Activated T-helper 2 cell treated with anti-CD3 and anti-CD28 coated beads, Interferon-gamma antibody, Interleukin-2, Interleukin-4, amounts not matched to agents 10 μg/mL and 5 μg/mL and 100 μg/mL, durations not matched to agents 14 hours and 24 hours and 36 hours (primary cell): ENCODE measurements at regions not wholly inside any gene's neighbourhood (a gene's known extent, or its start where the extent isn't known, plus 50 kb on each side); places are given as distances from the start of the nearest gene placed in this dataset.

Experiments
- DNase-seq: peaks from one replicate; pipeline ENCODE4 v3.0.0; 2021; ENCODE audit warnings: low spot score
- H3K27ac Mint-ChIP-seq: one replicate; pipeline ENCODE4 v1.8.0; 2021; ENCODE audit warnings: mixed read lengths
- H3K27me3 Mint-ChIP-seq: one replicate; pipeline ENCODE4 v1.8.0; 2021; ENCODE audit warnings: low read depth, mixed read lengths
- H3K36me3 Mint-ChIP-seq: one replicate; pipeline ENCODE4 v1.8.0; 2021; ENCODE audit warnings: low read depth, mixed read lengths
- H3K4me1 Mint-ChIP-seq: one replicate; pipeline ENCODE4 v1.8.0; 2021; ENCODE audit warnings: low read depth, mixed read lengths
- H3K4me3 Mint-ChIP-seq: one replicate; pipeline ENCODE4 v1.8.0; 2021; ENCODE audit warnings: low read depth, mild to moderate bottlenecking, moderate library complexity, mixed read lengths
- H3K9me3 Mint-ChIP-seq: one replicate; pipeline ENCODE4 v1.8.0; 2021; ENCODE audit warnings: mixed read lengths
- intact Hi-C: fragments of 100-400 bp; cut with micrococcal nuclease; formaldehyde crosslinking; loops from one replicate; pipeline ENCODE4 v1.15.1; 2023

DNA sequence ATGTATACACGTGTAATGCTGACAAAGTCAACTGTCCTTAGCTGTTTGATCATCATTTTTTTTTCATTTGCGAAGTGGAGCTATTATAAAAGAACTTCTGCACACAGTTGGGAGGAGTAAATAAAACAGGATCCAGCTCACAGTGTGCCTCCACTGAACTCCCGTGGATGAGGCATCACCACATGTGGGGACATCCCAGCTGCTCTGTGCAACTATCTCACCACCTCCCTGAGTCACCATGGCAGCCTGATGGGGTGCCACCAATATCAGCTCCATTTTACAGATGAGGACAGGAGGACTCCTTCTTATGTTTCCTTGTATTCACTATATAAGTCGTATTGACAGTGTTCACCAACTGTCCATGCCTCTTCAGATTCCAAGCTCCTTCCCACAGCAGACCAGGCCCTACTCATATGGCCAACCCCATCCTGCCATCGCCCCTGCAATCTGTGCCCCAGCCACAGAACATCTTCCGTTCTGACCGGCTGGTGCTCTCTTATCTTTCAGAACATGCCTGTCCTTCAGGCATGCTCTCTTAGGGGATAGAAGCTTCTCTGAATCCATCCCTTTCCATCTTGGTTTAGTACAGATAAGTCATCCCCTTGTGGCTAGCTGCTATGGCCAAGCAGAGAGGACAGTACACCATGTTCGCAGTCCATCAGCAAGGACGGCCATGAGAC is 288.1 kb downstream of the RNF144A start:
- intact Hi-C loops, result loop anchor here (10.0 kb wide), 2 partner anchors 220 to 1340 kb away; no protein-coding TSS in a partner anchor
- Mint-ChIP-seq H3K9me3 (no peaks in the 10 kb centered on the region), H3K27me3 (no peaks in the 10 kb centered on the region), H3K4me3 (no peak overlapping the region), H3K27ac (no peak overlapping the region), H3K36me3 (no peaks in the 10 kb centered on the region), H3K4me1 (peaks cover 7% of the 10 kb centered on the region)
- DNase-seq, result no peak

DNA sequence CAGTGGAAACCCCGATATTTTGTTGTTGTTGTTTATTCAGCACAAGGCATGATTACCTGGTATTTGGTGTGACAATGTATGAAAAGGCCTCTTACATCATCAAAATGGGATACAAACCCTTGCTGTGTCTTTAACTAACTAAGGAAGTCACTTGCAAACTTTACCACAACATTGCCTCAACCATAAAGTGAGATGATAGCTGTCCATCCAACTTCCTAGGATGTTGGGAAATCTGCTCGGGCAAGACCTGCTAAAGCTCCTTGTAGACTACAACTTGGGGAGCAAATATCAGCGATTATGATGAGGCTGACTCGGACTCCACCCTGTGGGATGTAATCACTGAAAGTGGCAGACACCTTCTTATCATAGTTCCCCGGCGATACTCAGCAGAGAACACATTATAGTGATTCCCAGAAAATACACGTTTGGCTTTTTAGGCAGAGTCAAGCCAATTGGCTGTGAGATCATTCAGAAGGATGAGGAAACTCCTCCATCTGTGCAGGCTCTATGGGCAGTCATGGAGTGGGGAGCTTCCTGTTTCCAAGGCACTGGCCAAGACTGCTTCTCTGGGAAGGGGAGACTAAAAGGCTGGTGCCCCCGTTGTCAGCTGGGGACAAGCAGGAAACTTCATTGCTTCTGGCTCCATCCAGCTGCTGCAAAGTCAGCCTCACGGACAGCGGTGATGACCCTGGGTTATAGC is 289.0 kb downstream of the RNF144A start:
- H3K4me1 Mint-ChIP-seq, result peaks cover 7% of the 10 kb centered on the region
- intact Hi-C loops, result loop anchor here (10.0 kb wide), 2 partner anchors 219 to 1339 kb away; no protein-coding TSS in a partner anchor
- DNase-seq, result no peak
- H3K4me3 Mint-ChIP-seq, result no peak overlapping the region
- H3K9me3 Mint-ChIP-seq, result no peaks in the 10 kb centered on the region
- no peak overlapping the region for H3K27ac Mint-ChIP-seq
- H3K27me3 Mint-ChIP-seq, result no peaks in the 10 kb centered on the region
- no peaks in the 10 kb centered on the region for H3K36me3 Mint-ChIP-seq

DNA sequence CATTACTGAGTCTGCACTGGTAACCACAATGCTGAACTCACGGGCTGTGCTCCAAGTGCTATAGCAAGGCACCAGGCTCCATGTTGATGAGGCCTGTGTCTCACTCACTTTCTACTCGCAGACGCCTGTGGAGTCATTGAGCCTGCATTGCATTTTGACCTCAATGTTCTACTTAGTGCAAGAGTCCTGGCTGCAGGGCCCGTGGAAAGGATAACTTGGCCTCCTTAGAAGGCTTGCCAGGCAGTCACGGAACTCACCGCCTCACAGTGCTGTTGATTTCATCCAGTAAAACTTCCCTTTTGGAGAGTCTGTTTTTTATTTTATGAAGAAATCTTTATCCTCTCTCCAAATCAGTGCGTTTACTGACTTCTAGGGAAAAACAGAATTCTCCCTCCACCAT is 290.4 kb downstream of the RNF144A start:
- intact Hi-C loops, result loop anchor here (10.0 kb wide), 2 partner anchors 217 to 1337 kb away; no protein-coding TSS in a partner anchor
- no peak for DNase-seq
- Mint-ChIP-seq H3K27me3 (no peaks in the 10 kb centered on the region), H3K9me3 (no peaks in the 10 kb centered on the region), H3K4me3 (no peak overlapping the region), H3K36me3 (no peaks in the 10 kb centered on the region), H3K4me1 (peaks cover 7% of the 10 kb centered on the region), H3K27ac (no peak overlapping the region)

DNA sequence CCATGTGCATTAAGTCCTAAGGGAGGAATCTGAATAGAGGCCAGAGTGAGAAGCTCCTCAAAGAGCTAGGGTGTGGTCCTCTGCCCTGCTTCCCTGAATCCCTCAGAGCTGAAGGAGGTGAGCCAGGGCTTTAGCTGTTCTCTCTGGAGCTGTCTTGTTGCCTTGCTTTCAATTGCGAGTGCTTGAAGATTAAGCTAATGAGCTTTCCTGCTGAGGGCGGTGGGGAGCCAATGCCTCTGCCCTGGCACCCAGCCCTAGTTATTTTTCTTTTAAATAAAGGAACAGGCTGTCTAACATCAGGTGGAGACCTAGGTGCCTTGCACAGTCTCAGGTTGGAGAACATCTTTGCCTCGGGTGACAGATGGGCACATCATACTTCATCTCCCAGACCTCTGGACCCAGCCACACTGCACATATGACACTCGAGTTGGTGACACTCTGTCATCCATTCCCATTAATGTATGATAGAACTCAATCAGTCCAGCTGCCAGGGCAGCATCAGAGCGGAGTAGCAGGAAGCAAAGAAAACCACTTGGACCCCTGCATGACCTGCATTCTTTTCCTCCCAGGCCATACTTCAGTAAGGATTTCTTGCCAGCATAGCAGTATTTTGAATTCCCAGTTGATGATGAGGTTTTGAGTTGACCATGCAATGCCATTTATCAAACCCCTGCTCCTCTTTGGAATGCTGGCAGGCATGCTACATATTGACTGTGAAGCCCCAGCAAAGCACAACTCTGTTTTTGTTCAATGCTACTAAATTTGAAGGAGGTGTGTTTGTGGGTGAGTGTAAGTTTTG is 292.7 kb downstream of the RNF144A start:
- no peak overlapping the region for H3K27ac Mint-ChIP-seq
- no peak for DNase-seq
- intact Hi-C loops, result loop anchor here (10.0 kb wide), 2 partner anchors 215 to 1335 kb away; no protein-coding TSS in a partner anchor
- H3K4me1 Mint-ChIP-seq, result no peaks in the 10 kb centered on the region
- H3K27me3 Mint-ChIP-seq, result no peaks in the 10 kb centered on the region
- no peak overlapping the region for H3K4me3 Mint-ChIP-seq
- H3K9me3 Mint-ChIP-seq, result no peaks in the 10 kb centered on the region
- no peaks in the 10 kb centered on the region for H3K36me3 Mint-ChIP-seq

DNA sequence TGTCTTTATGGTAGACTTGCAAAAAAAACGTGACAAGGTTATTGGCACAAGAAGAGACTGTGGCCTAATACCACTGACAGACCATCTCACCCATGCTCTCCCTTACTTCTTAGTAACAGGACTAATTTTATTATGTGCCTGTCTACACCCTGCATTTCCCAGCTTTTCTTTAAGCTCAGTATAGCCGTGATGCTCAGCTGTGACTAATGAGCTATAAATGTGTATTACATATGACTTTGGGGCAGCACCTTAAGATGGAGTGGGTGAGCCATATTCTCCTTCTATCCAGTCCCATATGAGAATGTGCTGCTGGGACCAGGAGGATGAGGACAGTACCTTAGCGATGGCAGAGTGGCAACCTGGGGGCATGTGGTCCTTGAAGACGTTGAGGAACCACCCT is 293.5 kb downstream of the RNF144A start:
- Mint-ChIP-seq H3K4me1 (no peaks in the 10 kb centered on the region), H3K4me3 (no peak overlapping the region), H3K9me3 (no peaks in the 10 kb centered on the region), H3K27ac (no peak overlapping the region), H3K36me3 (no peaks in the 10 kb centered on the region), H3K27me3 (no peaks in the 10 kb centered on the region)
- no peak for DNase-seq
- intact Hi-C loops, result no loop called here

DNA sequence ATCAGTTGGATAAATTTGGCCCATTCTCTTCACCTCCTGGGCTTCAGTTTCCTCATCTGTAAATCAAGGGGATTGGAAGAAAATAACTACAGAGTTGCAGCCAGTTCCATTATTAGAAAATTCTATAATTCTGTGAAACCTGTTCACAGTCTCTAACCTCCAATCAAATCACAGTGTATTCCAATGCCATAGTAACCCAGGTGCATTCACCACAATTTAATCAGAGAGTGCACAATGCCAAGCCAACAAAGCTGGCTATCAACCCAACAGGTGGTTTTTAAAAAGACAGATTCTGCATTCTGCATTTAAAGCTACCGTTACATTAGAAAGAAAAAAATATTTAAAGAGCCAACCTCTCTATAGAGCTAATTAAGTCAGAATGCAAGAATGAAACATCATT is 308.6 kb downstream of the RNF144A start:
- Mint-ChIP-seq H3K9me3 (no peaks in the 10 kb centered on the region), H3K27ac (no peak overlapping the region), H3K27me3 (peaks cover 10% of the 10 kb centered on the region), H3K4me1 (no peaks in the 10 kb centered on the region), H3K4me3 (no peak overlapping the region), H3K36me3 (no peaks in the 10 kb centered on the region)
- intact Hi-C loops, result no loop called here
- no peak for DNase-seq

DNA sequence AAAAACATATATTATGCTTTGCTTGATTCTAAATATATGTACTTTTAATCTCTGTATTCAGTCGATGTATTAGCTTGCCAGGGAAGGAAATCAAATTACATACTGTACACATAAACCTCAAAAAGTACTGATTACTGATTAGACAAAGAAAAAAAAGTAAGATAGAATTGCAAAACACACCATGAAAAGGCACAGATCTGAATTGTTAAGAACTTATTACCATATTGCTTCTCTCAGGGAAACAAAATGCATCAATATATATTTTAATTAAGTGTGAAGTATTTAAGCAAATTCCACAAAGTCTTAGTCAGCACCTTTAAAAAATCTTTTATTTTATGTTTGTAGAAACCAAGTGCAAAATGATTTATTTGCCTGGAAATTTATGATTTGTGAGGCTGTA is 309.3 kb downstream of the RNF144A start:
- Mint-ChIP-seq H3K4me3 (no peak overlapping the region), H3K36me3 (no peaks in the 10 kb centered on the region), H3K4me1 (no peaks in the 10 kb centered on the region), H3K27me3 (peaks cover 8% of the 10 kb centered on the region), H3K27ac (no peak overlapping the region), H3K9me3 (no peaks in the 10 kb centered on the region)
- no peak for DNase-seq
- intact Hi-C loops, result no loop called here

DNA sequence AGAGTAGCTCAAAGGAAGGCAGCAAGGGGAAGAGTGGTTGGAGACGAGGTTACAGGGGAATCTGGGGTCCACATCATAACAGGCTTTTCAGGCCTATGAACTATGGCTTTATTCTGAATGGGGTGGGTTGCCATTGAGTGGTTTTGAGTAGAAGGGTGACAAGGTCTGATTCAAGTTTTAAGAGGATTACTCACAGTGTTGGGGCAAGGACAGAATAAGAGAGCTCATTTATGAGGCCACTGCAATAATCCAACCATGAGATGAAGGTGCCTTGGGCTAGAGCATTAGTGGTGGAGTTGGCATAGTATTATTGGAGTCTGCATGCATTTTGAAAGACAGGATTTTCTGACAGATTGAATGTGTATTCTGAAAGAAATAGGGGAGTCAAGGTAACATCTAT is 315.9 kb downstream of the RNF144A start:
- Mint-ChIP-seq H3K9me3 (no peaks in the 10 kb centered on the region), H3K27me3 (peaks cover 7% of the 10 kb centered on the region), H3K4me1 (no peaks in the 10 kb centered on the region), H3K27ac (no peak overlapping the region), H3K36me3 (no peaks in the 10 kb centered on the region), H3K4me3 (no peak overlapping the region)
- DNase-seq, result no peak
- intact Hi-C loops, result no loop called here

DNA sequence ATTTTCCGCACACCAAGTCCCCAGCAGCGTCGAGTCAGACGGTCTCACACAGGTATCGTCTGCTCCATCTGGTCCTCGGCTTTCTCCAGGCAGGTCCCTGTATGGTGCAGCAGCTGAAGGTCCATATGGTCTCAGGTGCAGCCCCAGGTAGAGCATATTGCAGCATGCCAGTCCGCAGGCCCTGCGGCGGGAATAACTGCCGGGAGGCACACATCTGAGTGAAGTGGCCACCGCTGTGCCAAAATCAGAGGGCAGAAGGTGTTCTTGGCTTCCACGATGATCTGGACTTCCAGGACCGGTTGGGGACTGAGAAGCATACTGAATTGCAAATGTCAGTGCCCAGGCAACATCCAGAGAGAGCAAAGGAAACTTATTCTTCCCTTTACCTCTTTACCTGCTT is 320.3 kb downstream of the RNF144A start:
- Mint-ChIP-seq H3K27me3 (peaks cover 6% of the 10 kb centered on the region), H3K36me3 (no peaks in the 10 kb centered on the region), H3K4me3 (no peak overlapping the region), H3K27ac (no peak overlapping the region), H3K9me3 (no peaks in the 10 kb centered on the region), H3K4me1 (peaks cover 2% of the 10 kb centered on the region)
- intact Hi-C loops, result no loop called here
- no peak for DNase-seq

DNA sequence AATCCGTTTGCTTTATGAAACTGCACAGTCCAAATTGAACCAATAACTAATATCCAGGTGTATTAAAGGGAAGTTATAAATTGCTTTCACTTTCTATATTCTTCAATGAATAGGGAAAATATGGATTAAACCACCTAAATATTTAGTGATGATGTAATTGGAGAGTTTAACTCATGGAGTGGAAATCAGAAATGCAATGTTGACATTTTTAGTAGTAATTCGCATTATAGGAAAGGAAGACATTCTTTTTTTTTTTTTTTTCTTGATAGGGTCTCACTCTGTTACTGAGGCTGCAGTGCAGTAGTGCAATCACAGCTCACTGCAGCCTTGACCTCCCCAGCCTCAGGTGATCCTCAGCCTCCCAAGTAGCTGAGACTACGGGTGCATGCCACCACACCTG is 321.9 kb downstream of the RNF144A start:
- Mint-ChIP-seq H3K9me3 (no peaks in the 10 kb centered on the region), H3K4me1 (peaks cover 7% of the 10 kb centered on the region), H3K27me3 (no peaks in the 10 kb centered on the region), H3K27ac (no peak overlapping the region), H3K4me3 (no peak overlapping the region), H3K36me3 (no peaks in the 10 kb centered on the region)
- intact Hi-C loops, result no loop called here
- no peak for DNase-seq

DNA sequence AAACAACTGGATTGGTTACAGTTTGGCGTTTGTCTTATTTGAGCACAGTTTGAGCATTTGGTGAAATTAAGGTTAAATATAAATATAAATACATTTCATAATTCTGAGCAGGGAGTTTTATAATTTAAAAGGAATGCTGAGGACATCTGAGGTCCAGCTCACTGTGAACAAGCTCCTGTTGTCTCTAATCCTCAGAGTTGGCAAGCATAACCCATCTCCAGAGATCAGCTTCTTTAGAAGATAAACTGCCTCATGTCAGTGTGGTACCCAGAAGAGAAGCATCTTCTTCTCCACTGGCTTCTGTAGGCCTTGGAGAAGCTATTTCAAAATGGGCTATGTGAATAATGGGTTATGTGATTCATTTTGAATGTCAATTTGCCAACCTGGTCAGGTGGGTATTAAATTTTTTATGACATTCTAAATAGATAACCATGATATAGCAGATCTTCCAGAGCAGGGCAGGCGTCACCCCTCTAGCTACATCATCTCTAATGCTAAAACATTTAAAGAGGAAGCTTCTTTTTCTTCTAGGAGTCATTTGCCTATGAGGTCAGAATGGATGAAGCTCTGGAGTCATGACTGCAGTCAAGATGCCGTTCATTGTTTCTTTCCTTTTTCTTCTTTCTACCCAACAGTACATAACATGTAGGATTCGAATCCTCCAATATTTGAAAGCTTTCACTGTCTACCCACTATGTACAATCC is 324.0 kb downstream of the RNF144A start:
- Mint-ChIP-seq H3K9me3 (no peaks in the 10 kb centered on the region), H3K4me3 (no peak overlapping the region), H3K36me3 (no peaks in the 10 kb centered on the region), H3K4me1 (peaks cover 7% of the 10 kb centered on the region), H3K27me3 (no peaks in the 10 kb centered on the region), H3K27ac (no peak overlapping the region)
- intact Hi-C loops, result no loop called here
- DNase-seq, result no peak

DNA sequence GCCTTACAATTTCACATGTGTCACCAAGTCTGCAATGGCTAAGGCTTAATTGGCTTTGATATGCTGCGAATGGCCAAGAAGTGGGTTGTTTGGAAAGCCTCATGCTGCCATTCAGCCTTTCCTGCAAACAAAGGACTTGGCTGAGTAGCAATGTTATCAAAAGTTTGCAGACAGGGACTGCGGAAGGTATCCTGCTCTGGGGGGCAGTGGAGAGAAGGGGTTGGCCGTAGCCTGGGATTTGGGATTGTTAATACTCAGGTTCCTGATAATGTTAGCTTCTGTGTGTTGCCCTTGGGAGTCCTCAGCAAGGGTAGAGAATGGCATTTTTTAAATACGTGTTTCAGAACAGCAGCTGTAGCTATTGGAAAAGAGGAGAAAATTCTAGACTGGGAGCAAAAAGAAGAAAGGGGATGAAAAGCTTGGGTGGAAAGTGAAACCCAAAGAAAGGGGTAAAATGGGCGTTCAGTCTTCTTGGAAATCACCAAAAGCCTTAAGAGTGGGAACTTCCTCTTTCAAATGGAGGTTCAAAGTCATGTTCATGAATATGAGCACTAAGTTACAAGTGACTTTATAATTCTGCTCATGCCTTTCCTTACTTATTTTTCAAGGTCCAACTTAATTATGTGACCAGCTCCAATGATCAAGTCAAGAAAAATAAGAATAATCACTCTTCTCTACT is 325.1 kb downstream of the RNF144A start:
- H3K9me3 Mint-ChIP-seq, result no peaks in the 10 kb centered on the region
- no peaks in the 10 kb centered on the region for H3K27me3 Mint-ChIP-seq
- H3K36me3 Mint-ChIP-seq, result no peaks in the 10 kb centered on the region
- intact Hi-C loops, result no loop called here
- peaks cover 7% of the 10 kb centered on the region for H3K4me1 Mint-ChIP-seq
- H3K27ac Mint-ChIP-seq, result no peak overlapping the region
- no peak for DNase-seq
- no peak overlapping the region for H3K4me3 Mint-ChIP-seq
